Fibroblast of skin of back (primary cell): ENCODE measurements at regions not wholly inside any gene's neighbourhood (a gene's known extent, or its start where the extent isn't known, plus 50 kb on each side); places are given as distances from the start of the nearest gene placed in this dataset.

Experiments used
- DNase-seq: peaks from one replicate; pipeline ENCODE4 v3.0.0-alpha.2; 2013

- no peak for DNase-seq
Observed at GRCh38 chr7:130897515-130898419, 163.8 kb upstream of the KLF14 start.

DNA sequence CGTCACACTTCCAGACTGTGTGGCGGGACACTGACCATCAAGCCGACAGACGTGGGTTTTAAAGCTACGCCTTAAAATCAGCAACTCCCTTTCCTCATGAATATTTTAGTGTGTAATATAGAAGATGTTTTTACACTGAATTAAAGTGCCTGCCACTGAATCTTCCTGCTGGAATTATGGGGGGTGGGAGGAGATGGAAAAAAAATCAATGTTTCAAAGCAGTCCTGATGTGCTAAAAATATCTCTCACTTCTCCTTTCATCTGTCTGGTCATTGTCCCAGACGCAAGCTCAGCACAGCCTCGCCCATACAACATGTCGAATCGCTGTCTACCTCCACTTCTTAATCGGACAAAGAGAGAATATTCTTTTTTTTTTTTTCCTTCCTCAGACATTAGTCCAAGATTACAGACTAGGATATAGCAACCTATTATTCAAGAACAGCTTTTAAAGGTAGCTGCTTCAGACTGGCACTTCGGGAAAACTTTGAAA is 165.1 kb upstream of the KLF14 start:
- no peak for DNase-seq

DNA sequence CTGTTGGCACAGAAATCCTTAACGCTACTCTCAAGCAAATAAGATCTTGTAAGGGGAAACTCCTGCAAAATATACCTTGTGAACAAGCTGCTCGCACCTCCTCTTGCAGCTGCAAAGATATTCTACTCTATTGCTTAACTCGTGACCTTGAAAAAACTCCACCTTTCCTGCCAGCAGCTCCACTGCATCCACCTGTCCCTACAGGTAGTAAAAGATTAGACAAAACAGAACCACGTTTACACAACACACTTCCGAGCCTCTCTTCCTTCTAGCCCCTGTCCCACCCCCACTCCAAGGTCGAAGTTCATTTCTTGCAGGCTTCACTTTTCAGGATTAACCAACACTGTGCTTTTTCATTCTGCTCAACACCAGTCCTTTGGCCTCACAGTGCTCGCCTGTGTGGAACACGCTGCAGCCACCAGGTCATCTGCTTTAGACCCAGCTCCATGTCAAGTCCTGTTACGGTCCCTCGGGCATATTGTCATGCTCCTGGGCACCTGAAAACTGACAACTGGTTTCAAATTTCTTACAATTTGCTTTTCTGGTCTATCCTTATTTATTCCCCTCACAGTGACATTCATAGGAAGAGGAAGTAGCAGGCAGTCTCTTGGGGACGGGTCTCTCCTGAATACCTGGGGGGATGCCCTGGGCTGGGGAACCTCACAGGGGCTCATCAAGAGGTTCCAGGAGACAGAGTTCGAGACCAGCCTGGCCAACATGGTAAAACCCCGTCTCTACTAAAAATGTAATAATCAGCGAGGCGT is 165.8 kb upstream of the KLF14 start:
- DNase-seq, result no peak

- no peak for DNase-seq
Observed at GRCh38 chr7:130900471-130901076, 166.6 kb upstream of the KLF14 start.

DNA sequence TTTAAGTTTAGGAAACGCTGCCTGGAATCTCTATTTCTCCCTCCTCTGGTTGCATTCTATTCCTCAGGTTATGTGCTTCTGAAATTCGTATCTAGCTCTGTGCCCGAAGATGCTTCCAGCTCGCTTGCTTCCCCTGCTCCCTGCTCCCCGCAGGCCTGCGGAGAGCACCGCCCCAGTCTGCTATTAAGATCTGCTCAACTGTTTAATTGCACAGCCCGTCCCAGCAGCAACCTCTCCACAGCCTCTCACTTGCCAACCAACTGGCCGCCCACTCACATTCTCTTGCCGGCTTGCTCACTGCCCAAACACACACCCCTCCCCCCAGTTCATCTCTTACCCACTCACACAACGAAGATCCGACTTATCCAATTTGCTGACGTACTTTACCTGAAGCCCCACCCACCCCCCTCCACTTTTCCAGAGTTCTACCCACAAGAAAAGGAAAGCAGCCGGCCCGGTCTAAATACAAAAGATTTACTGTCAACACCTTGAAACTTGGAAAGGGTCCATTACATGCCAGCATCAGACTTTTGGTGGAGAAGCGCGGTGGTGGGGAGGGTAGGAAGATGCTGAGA is 167.3 kb upstream of the KLF14 start:
- peak; percentile 79 for DNase-seq

DNA sequence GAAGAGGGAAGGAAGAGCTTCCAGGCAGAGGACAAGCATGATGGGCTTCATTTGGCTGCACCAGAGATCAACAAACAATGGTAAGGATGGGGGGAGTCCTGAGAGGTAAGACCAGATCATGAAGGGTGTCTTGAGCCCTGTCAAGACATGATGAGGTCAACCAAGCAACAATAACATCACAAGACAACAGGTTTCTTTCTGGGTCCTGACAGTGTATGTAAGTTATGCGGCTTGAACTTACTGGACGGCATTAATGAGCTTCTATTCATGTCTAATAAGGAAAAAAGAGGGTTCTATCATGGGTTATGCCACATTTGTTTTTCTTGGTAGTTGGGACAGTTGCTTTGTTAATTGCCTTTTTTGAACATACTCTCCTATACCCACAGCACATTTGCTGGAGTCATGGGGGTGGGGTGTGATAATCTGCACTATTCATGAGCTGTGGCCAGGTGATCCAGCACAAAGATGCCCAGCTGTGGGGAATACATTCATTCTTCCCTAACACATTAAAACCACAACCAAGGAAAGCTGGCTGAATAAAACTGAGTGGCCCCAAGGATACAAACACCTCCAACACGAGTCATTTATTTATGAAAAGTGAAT is 168.8 kb upstream of the KLF14 start:
- no peak for DNase-seq

GRCh38 chr7:130903358-130903974 is 169.5 kb upstream of the KLF14 start:
- DNase-seq, result peak; percentile 91

GRCh38 chr7:130904031-130904757 is 170.2 kb upstream of the KLF14 start:
- peak; percentile 96 for DNase-seq

DNA sequence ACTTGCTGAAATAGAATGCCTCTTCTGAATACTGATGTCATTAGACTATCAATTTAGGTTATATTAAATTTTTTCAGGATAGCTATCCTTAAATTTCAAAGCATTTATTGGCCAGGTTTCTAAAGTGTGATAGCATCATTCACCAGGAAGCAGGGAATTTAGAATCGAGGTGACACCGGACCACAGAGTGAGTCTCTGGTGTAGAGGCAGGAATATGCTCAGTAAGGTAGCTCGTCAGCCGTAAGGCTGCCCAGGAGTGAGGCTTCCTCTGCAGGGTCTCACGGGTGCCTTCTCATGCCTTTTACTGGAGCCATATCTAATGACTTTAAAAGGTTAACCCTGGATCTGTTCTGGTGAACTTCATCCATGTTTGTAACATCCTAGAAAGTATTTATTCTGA is 170.8 kb upstream of the KLF14 start:
- no peak for DNase-seq

DNA sequence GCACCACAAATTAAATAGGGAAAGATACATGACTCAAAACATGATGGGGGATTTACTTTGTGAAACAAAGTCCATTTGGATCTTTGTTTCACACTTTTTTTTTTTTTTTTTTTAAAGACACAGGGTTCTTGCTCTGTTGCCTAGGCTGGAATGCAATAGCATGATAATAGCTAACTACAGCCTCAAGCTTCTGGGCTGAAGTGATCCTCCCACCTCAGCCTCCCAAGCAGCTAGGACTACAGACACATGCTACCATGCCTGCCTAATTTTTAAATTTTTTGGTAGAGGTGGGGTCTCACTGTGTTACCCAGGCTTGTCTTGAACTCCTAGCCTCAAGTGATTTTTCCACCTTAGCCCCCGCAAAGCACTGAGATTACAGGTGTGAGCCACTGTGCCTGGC is 172.6 kb upstream of the KLF14 start:
- no peak for DNase-seq

- peak; percentile 65 for DNase-seq
Observed at GRCh38 chr7:130907439-130907838, 173.4 kb upstream of the KLF14 start.

- no peak for DNase-seq
Observed at GRCh38 chr7:130908345-130909160, 174.5 kb upstream of the KLF14 start.

DNA sequence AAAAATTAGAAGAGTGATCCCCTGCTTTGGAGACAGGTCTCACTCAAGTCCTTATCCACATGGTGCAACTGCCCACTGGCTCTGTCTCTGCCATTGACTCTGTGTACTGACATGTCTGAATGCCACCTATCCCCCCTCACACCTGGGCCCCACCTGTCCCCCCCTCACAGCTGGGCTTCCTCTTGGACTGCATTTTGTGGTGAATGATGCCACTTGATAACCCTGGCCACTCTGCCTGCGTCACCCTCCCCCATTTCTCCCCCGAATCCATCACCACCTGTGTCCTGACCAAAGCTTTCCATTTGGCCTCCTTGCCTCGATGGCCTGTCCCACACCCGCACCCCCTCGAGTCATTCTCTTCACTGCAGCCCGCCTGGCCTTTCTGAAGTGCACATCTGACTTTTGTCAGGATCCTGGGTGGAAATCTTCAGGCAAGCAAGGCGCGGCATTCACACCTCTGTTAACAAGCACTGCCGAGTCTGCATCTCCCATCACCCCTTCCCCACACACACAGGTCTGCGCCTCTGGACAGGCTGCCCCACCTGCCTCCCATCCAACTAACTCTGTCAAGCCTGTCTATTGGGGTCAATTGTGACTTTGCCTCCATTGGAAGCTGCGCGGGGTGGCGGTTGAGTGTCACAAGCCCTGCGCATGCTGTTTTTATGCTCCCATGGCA is 175.3 kb upstream of the KLF14 start:
- DNase-seq, result no peak

DNA sequence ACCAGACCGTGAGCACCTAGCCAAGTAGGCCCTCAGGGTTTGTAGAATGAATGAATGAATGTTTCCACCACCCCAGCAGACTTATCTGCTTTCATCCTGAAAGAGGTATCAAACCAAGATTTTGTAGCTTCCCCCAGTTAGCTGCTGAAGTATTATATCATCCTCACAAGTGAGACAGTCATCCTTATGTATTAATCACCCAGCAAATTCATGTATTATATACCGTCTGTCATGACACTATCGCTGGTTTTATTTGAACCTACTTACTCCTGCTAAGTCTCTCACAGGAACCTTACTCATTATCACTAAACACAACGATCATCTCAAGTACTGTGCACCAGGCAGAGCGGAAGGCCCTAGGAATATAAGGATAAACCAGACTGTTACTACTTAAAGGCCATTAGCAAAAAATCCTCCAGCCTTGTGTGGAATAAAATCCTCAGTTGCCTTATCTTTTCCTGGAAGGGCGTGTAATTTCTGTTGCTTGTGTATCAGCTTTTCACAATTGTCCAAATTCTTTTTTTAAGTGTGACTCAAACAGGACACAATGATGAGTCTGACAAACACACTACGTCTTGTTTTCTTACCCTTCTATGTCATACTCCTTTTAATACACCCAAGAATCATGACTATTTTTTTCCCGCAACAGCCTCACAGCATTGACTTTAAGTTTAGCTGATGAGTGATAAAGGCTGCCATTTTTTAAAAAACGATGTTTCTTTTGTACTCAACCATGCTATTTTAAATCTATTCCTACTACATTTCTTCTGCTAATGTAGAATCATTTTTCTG is 176.1 kb upstream of the KLF14 start:
- DNase-seq, result peak; percentile 74

DNA sequence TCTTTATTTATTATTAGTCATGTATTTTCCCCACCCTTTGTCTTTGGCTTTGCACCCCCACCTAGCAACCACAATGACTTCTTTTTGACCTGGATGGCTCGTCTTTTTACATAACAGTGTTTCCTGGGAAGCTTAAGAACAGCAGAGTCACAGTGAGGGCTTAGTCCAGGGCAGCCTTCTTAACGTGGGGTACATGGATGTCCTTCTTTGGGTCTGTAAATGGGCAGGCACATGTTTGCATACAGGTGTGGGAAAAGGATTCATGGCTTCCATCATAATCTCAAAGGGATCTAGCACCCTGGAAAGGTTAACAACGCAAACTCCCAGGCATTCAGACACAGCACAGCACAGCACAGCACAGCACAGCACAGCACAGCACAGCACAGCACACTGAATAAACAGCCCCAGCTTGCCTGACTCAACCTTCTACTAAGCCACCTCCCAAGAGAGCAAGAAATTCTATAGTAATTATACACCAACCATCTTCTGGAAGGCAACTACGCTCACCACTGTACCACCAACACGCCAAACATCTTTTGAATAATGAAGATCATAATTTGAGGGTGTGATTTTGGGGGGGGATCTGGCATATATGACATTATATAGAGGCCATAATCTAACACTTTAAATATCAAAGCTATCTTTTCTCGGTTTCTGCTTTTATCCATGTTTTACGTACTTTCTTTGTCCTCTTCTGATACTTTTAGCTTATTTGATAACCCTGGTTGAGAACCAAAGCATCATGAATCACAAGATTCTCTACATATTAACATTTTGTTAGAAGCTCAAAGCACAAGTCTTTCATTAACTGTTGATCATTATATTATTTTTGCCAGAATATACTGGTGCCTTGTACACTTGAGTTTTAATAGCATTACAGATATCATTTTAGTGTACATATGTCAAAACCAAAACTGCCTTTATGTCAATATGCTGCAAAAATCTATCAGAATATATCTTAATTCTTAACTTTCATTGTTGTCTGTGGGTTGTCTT is 177.2 kb upstream of the KLF14 start:
- DNase-seq, result peak; percentile 83

DNA sequence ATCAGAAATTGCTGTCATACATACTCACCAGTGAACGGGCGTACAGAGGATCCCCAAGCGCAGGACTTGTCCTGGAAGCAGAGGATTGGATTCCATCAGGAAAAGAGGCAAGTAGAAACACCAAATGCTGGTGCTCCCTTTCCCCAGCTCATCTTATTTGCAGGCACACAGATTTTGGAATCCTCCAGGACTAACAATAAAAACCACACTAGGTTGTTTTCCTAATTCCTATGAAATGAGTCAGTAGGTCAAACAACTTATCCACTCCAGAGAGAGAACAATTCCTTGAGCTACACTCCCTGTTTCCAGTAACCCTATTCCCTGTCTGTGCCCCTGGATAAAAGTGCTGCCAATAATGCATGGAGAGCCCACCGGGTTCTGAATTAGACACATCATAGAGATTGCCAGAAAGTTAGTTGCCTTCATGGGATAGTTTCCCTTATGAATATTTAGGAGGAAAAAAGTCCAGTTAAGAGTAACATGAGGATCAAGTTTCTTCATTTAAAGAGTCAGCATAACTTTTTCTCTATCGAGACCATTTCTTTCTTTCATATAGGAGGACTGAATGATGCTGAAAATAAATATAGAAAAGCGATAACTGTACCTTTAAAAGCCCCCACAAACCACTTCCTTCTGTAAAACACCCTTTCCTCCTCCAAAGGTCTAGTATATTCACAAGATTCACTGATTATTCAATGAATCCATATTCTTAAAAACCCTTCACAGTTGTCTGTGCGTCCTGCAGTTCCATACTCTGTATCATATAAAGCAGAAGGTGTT is 178.3 kb upstream of the KLF14 start:
- peak; percentile 95 for DNase-seq
